ENCODE measurements at regions not wholly inside any gene's neighbourhood (a gene's known extent, or its start where the extent isn't known, plus 50 kb on each side); places are given as distances from the start of the nearest gene placed in this dataset.

GRCh38 chr12:59087691-59088090 is 167.4 kb upstream of the LRIG3 start:
- Histone ChIP-seq H3K27me3 (ENCODE audit: insufficient read depth, low read depth) (no peaks in the 10 kb centered on the region), H3K4me3 (no peak overlapping the region), H3K79me2 (ENCODE audit: low read depth) (no peaks in the 10 kb centered on the region), H3F3A (ENCODE audit: insufficient read depth, low read depth) (no peaks in the 10 kb centered on the region), H3K9me2 (ENCODE audit: insufficient read depth) (no peaks in the 10 kb centered on the region), H3K27ac (no peak overlapping the region), H2AFZ (no peak overlapping the region), H3K36me3 (ENCODE audit: low read depth) (no peaks in the 10 kb centered on the region), H3K9me3 (ENCODE audit: insufficient read depth, low read depth) (no peaks in the 10 kb centered on the region), H3K4me2 (no peak overlapping the region), H3K4me1 (replicated peaks; ENCODE audit: insufficient read depth) (no peaks in the 10 kb centered on the region), H4K20me1 (ENCODE audit: insufficient read depth) (no peaks in the 10 kb centered on the region)
- intact Hi-C loops (cut with micrococcal nuclease; ENCODE audit: unreplicated experiment) = loop anchor here (1.0 to 10.0 kb wide), 3 partner anchors 163 to 1104 kb away; partner anchors contain the start of gene LRIG3
- ChIA-PET POLR2A (ENCODE audit: unreplicated experiment) (no interaction called here), CTCF (no interaction called here)
- no TSS peak for BruUV-seq (replicated peaks)
- TF ChIP-seq CTCF (conservative IDR thresholded peaks at IDR 0.05) (no peak), EZH2 (IDR thresholded peaks at IDR 0.05; ENCODE audit: low read depth) (no peak)
- no peak for DNase-seq

- H3K27ac ChIP-seq = no peak overlapping the region
- H3K4me2 ChIP-seq = no peak overlapping the region
- DNase-seq = no peak
- H2AFZ ChIP-seq = no peak overlapping the region
- no peaks in the 10 kb centered on the region for H3K9me2 ChIP-seq (ENCODE audit: insufficient read depth)
- no peak overlapping the region for H3K4me3 ChIP-seq
- no peaks in the 10 kb centered on the region for H3K27me3 ChIP-seq (ENCODE audit: insufficient read depth, low read depth)
- no TSS peak for BruUV-seq (replicated peaks)
- intact Hi-C loops (cut with micrococcal nuclease; ENCODE audit: unreplicated experiment) = loop anchor here (1.0 to 10.0 kb wide), 3 partner anchors 162 to 1104 kb away; partner anchors contain the start of gene LRIG3
- H4K20me1 ChIP-seq (ENCODE audit: insufficient read depth) = no peaks in the 10 kb centered on the region
- no peaks in the 10 kb centered on the region for H3F3A ChIP-seq (ENCODE audit: insufficient read depth, low read depth)
- H3K36me3 ChIP-seq (ENCODE audit: low read depth) = no peaks in the 10 kb centered on the region
- no peaks in the 10 kb centered on the region for H3K79me2 ChIP-seq (ENCODE audit: low read depth)
- ChIA-PET POLR2A (ENCODE audit: unreplicated experiment) (no interaction called here), CTCF (no interaction called here)
- TF ChIP-seq EZH2 (IDR thresholded peaks at IDR 0.05; ENCODE audit: low read depth) (no peak), CTCF (conservative IDR thresholded peaks at IDR 0.05) (peak; percentile 74)
- no peaks in the 10 kb centered on the region for H3K9me3 ChIP-seq (ENCODE audit: insufficient read depth, low read depth)
- no peaks in the 10 kb centered on the region for H3K4me1 ChIP-seq (replicated peaks; ENCODE audit: insufficient read depth)
Measured at GRCh38 chr12:59087077-59087673, 166.9 kb upstream of the LRIG3 start.

GRCh38 chr12:59086126-59086525 is 165.8 kb upstream of the LRIG3 start:
- intact Hi-C loops (cut with micrococcal nuclease; ENCODE audit: unreplicated experiment) = loop anchor here (10.0 kb wide), 1 partner anchor 161 kb away; the partner anchor contains the start of gene LRIG3
- Histone ChIP-seq H3K4me2 (no peak overlapping the region), H4K20me1 (ENCODE audit: insufficient read depth) (no peaks in the 10 kb centered on the region), H3K79me2 (ENCODE audit: low read depth) (no peaks in the 10 kb centered on the region), H3K4me1 (replicated peaks; ENCODE audit: insufficient read depth) (no peaks in the 10 kb centered on the region), H3K9me2 (ENCODE audit: insufficient read depth) (no peaks in the 10 kb centered on the region), H3F3A (ENCODE audit: insufficient read depth, low read depth) (no peaks in the 10 kb centered on the region), H3K4me3 (no peak overlapping the region), H3K27me3 (ENCODE audit: insufficient read depth, low read depth) (no peaks in the 10 kb centered on the region), H3K36me3 (ENCODE audit: low read depth) (no peaks in the 10 kb centered on the region), H2AFZ (no peak overlapping the region), H3K27ac (no peak overlapping the region), H3K9me3 (ENCODE audit: insufficient read depth, low read depth) (no peaks in the 10 kb centered on the region)
- ChIA-PET CTCF (no interaction called here), POLR2A (ENCODE audit: unreplicated experiment) (no interaction called here)
- no peak for DNase-seq
- BruUV-seq (replicated peaks) = no TSS peak
- no peak for TF ChIP-seq CTCF (conservative IDR thresholded peaks at IDR 0.05)
- TF ChIP-seq EZH2 (IDR thresholded peaks at IDR 0.05; ENCODE audit: low read depth) = no peak
